Neural cell (in vitro differentiated cells): ENCODE measurements at regions not wholly inside any gene's neighbourhood (a gene's known extent, or its start where the extent isn't known, plus 50 kb on each side); places are given as distances from the start of the nearest gene placed in this dataset.

ENCODE experiments used
- CTCF ChIP-seq: fragments of 450-650 bp; IDR thresholded peaks from 2 replicates; pipeline ENCODE4 v1.5.1; 2014; ENCODE audit warnings: antibody characterized with exemption, mild to moderate bottlenecking, moderate library complexity; ENCODE audit not compliant: poor library complexity, severe bottlenecking
- EP300 ChIP-seq: fragments of 450-650 bp; conservative IDR thresholded peaks from 2 replicates; pipeline ENCODE4 v1.6.1; 2014; ENCODE audit warnings: antibody characterized with exemption, mild to moderate bottlenecking, moderate library complexity; ENCODE audit not compliant: poor library complexity, severe bottlenecking
- EZH2 ChIP-seq: fragments of 200-600, 300-800 bp; shearing (Covaris generic), sonication (generic); IDR thresholded peaks from 2 replicates; pipeline ENCODE4 v1.6.1; 2014; ENCODE audit warnings: antibody characterized with exemption, low read length, borderline replicate concordance, mild to moderate bottlenecking; ENCODE audit not compliant: insufficient read depth, poor library complexity, severe bottlenecking
- POLR2AphosphoS5 ChIP-seq: IDR thresholded peaks from 2 replicates; pipeline ENCODE4 v1.6.1; 2012
- REST ChIP-seq: IDR thresholded peaks from 2 replicates; pipeline ENCODE4 v1.6.1; 2012; ENCODE audit warnings: borderline replicate concordance

GRCh38 chr20:57869291-57869950 lies 159.6 kb upstream of the PMEPA1 start:
- TF ChIP-seq CTCF = no peak
- no peak for TF ChIP-seq EZH2
- no peak for TF ChIP-seq REST
- no peak for TF ChIP-seq EP300
- TF ChIP-seq POLR2AphosphoS5 = no peak
